Natural killer cell (primary cell): ENCODE measurements at regions not wholly inside any gene's neighbourhood (a gene's known extent, or its start where the extent isn't known, plus 50 kb on each side); places are given as distances from the start of the nearest gene placed in this dataset.

Experiments
- ATAC-seq, 3 donors: fragments of 150-1000 bp in 2 of 3; fragments of 200-7000 bp in 1 of 3; cut with Tn5 transposase; 1 replicate in 1 of 3; 2 replicates in 2 of 3; pipeline ENCODE4 v1.10.0; 2021; ENCODE audit warnings: mild to moderate bottlenecking in 2 of 3, moderate library complexity in 2 of 3
- DNase-seq, 2 donors: peaks; one replicate each; pipeline versions ENCODE4 v3.0.0 to v3.0.0-alpha.2; 2013 to 2021; ENCODE audit warnings: mixed read lengths in 1 of 2
- H3K27ac ChIP-seq: one replicate; pipeline ENCODE4 v1.5.1; 2013; ENCODE audit warnings: mild to moderate bottlenecking, low read length
- H3K27me3 ChIP-seq: one replicate; pipeline ENCODE4 v1.6.1; 2013; ENCODE audit warnings: low read length; ENCODE audit not compliant: control insufficient read depth, insufficient read depth
- H3K36me3 ChIP-seq: one replicate; pipeline ENCODE4 v1.6.1; 2013; ENCODE audit warnings: low read length; ENCODE audit not compliant: control insufficient read depth, insufficient read depth
- H3K4me1 ChIP-seq: one replicate; pipeline ENCODE4 v1.6.1; 2013; ENCODE audit warnings: low read length; ENCODE audit not compliant: control insufficient read depth, insufficient read depth
- H3K4me3 ChIP-seq: one replicate; pipeline ENCODE4 v1.5.1; 2013; ENCODE audit warnings: low read length
- H3K9me3 ChIP-seq: one replicate; pipeline ENCODE4 v1.6.1; 2013; ENCODE audit warnings: low read length; ENCODE audit not compliant: control insufficient read depth, insufficient read depth
- H3K27ac Mint-ChIP-seq, 2 donors: one replicate each; pipeline ENCODE4 v1.8.0; 2022; ENCODE audit warnings: mild to moderate bottlenecking in 2 of 2, mixed read lengths in 2 of 2, moderate library complexity in 1 of 2
- H3K27me3 Mint-ChIP-seq, 2 donors: one replicate each; pipeline ENCODE4 v1.8.0; 2022; ENCODE audit warnings: low read depth in 2 of 2, mixed read lengths in 2 of 2
- H3K36me3 Mint-ChIP-seq: one replicate; pipeline ENCODE4 v1.8.0; 2022; ENCODE audit warnings: mixed read lengths
- H3K4me1 Mint-ChIP-seq, 2 donors: one replicate each; pipeline ENCODE4 v1.8.0; 2022; ENCODE audit warnings: mixed read lengths in 2 of 2
- H3K4me3 Mint-ChIP-seq: one replicate; pipeline ENCODE4 v1.8.0; 2022; ENCODE audit warnings: mild to moderate bottlenecking, moderate library complexity, mixed read lengths
- H3K9me3 Mint-ChIP-seq, 2 donors: one replicate each; pipeline ENCODE4 v1.8.0; 2022; ENCODE audit warnings: mixed read lengths in 2 of 2
- WGBS: methylation state at CpG from one replicate; pipeline ENCODE4 v1.1.7; 2013; ENCODE audit warnings: missing lambda C conversion rate; ENCODE audit not compliant: insufficient coverage; 5-methylcytosine and 5-hydroxymethylcytosine counted together
- intact Hi-C: fragments of 100-400 bp; cut with micrococcal nuclease; formaldehyde crosslinking; loops from one replicate; pipeline ENCODE4 v1.14.2; 2022
- TF ChIP-seq, protein P1 (sequence below): fragments of 200-600 bp; IDR thresholded peaks from one replicate; pipeline ENCODE4 v1.8.0; 2022; ENCODE audit warnings: antibody characterized with exemption

DNA sequence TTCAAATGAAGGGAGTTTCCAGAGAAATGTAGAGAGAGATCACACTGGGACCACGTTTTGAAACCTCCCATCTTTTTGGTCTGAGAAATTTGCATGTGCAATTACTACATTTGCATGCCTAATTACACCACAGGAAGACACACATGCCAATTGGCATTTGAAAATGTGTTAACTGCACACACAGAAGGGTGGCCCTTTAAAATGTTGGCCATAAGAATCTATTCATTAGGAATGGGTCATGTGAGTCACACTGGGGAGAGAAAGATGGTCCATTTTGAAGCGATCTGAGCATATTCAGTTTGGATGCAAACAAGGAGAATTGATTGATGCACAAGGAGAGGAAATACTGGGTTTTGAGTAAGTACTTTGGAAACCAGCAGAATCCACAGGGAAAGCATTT is 1407.1 kb upstream of the ACVR2A start:
- 70% methylated on average over 2 of the region's 2 CpGs for WGBS
- TF ChIP-seq, protein P1, sequence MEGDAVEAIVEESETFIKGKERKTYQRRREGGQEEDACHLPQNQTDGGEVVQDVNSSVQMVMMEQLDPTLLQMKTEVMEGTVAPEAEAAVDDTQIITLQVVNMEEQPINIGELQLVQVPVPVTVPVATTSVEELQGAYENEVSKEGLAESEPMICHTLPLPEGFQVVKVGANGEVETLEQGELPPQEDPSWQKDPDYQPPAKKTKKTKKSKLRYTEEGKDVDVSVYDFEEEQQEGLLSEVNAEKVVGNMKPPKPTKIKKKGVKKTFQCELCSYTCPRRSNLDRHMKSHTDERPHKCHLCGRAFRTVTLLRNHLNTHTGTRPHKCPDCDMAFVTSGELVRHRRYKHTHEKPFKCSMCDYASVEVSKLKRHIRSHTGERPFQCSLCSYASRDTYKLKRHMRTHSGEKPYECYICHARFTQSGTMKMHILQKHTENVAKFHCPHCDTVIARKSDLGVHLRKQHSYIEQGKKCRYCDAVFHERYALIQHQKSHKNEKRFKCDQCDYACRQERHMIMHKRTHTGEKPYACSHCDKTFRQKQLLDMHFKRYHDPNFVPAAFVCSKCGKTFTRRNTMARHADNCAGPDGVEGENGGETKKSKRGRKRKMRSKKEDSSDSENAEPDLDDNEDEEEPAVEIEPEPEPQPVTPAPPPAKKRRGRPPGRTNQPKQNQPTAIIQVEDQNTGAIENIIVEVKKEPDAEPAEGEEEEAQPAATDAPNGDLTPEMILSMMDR: no peak
- H3K9me3 Mint-ChIP-seq: peaks cover 7% of the 10 kb centered on the region in 2 donors
- ATAC-seq (no peak), DNase-seq (no peak)
- Histone ChIP-seq H3K36me3 (no peaks in the 10 kb centered on the region), H3K27ac (no peak overlapping the region), H3K27me3 (no peaks in the 10 kb centered on the region), H3K9me3 (no peaks in the 10 kb centered on the region), H3K4me3 (no peak overlapping the region), H3K4me1 (no peaks in the 10 kb centered on the region)
- no peaks in the 10 kb centered on the region for H3K36me3 Mint-ChIP-seq
- H3K4me1 Mint-ChIP-seq: no peaks in the 10 kb centered on the region
- H3K27ac Mint-ChIP-seq: no peak overlapping the region
- H3K27me3 Mint-ChIP-seq: no peaks in the 10 kb centered on the region
- no peak overlapping the region for H3K4me3 Mint-ChIP-seq
- intact Hi-C loops: no loop called here

GRCh38 chr2:146433116-146433875 is 1411.5 kb upstream of the ACVR2A start:
- H3K27me3 ChIP-seq: no peaks in the 10 kb centered on the region
- H3K4me3 Mint-ChIP-seq: no peak overlapping the region
- no peak overlapping the region for H3K27ac ChIP-seq
- no peak for DNase-seq
- no peaks in the 10 kb centered on the region for H3K36me3 Mint-ChIP-seq
- TF ChIP-seq, protein P1: no peak
- H3K9me3 Mint-ChIP-seq: peaks cover 4 to 5% of the 10 kb centered on the region in 2 donors
- H3K9me3 ChIP-seq: no peaks in the 10 kb centered on the region
- no peaks in the 10 kb centered on the region for H3K36me3 ChIP-seq
- no peak overlapping the region for H3K27ac Mint-ChIP-seq
- H3K4me3 ChIP-seq: no peak overlapping the region
- intact Hi-C loops: no loop called here
- no peaks in the 10 kb centered on the region for H3K4me1 ChIP-seq
- H3K27me3 Mint-ChIP-seq: no peaks in the 10 kb centered on the region
- no peaks in the 10 kb centered on the region for H3K4me1 Mint-ChIP-seq
- ATAC-seq: no peak
- WGBS: 95% methylated on average over 8 of the region's 8 CpGs

DNA sequence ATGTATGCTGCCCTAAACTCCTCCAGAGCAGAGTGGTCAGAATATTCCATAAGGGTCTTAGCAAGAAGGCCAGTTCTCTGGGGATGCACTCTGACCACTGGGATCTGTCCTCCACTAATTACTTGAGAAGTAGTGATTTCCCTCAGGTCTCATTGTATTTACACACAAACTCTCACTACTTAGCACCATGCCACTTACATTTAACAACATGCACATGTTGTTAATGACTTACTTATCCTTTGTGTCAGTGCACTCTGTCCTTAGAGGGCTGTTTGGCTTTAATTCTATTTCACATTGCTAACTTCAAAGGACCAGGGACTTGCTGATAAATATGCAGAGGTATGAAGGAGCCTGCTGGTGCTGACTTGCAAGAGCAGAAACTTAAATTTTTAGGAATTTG is 1415.5 kb upstream of the ACVR2A start:
- peaks cover 0 to 2% of the 10 kb centered on the region in 2 donors for H3K9me3 Mint-ChIP-seq
- no peak overlapping the region for H3K27ac Mint-ChIP-seq
- H3K4me1 Mint-ChIP-seq: no peaks in the 10 kb centered on the region
- H3K27me3 Mint-ChIP-seq: no peaks in the 10 kb centered on the region
- Histone ChIP-seq H3K4me3 (no peak overlapping the region), H3K9me3 (no peaks in the 10 kb centered on the region), H3K27ac (no peak overlapping the region), H3K27me3 (no peaks in the 10 kb centered on the region), H3K4me1 (no peaks in the 10 kb centered on the region), H3K36me3 (no peaks in the 10 kb centered on the region)
- no peak for DNase-seq
- no peaks in the 10 kb centered on the region for H3K36me3 Mint-ChIP-seq
- intact Hi-C loops: no loop called here
- TF ChIP-seq, protein P1: no peak
- ATAC-seq: no peak
- no peak overlapping the region for H3K4me3 Mint-ChIP-seq

DNA sequence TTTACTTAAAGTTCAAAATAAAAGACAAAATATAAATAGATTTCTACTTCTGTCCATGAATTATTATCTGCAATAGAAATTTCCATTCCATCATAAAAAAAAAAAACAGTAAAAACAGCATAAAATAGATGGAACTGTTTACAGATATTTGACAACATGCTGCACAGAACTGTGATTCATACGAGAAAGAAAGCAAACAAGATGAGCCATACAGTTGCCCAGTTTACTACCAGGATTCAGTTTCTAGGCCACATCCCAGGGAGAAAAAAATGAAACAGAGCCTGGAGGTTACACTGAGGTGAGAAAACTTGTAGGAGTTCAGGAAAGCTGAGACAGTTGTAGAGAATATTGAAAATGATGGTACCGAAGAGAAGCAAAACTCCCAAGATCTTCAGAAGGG is 1426.9 kb upstream of the ACVR2A start:
- DNase-seq (no peak), ATAC-seq (no peak)
- H3K4me1 ChIP-seq: no peaks in the 10 kb centered on the region
- Mint-ChIP-seq H3K27me3 (no peaks in the 10 kb centered on the region), H3K4me3 (no peak overlapping the region), H3K4me1 (no peaks in the 10 kb centered on the region), H3K36me3 (no peaks in the 10 kb centered on the region), H3K27ac (no peak overlapping the region), H3K9me3 (peaks cover 6 to 10% of the 10 kb centered on the region in 2 donors)
- no peak overlapping the region for H3K27ac ChIP-seq
- intact Hi-C loops: no loop called here
- H3K4me3 ChIP-seq: no peak overlapping the region
- H3K27me3 ChIP-seq: no peaks in the 10 kb centered on the region
- TF ChIP-seq, protein P1: no peak
- 91% methylated on average over 2 of the region's 2 CpGs for WGBS
- peaks cover 2% of the 10 kb centered on the region for H3K9me3 ChIP-seq
- no peaks in the 10 kb centered on the region for H3K36me3 ChIP-seq
